HEK293T (cell line): ENCODE measurements at regions not wholly inside any gene's neighbourhood (a gene's known extent, or its start where the extent isn't known, plus 50 kb on each side); places are given as distances from the start of the nearest gene placed in this dataset.
A peak's percentile ranks its signal among the peaks of the same experiment; 100 is the strongest.
"Not testable (repeated sequence)": the region's sequence is repeated elsewhere in the genome, so short reads cannot be mapped to it uniquely, and the experiment has no call there.

ENCODE experiments used
- CTCF ChIA-PET: fragments of 350-600 bp; formaldehyde crosslinking; extraction: SDS; loops from one replicate; lab custom pipeline; 2021; ENCODE audit warnings: antibody characterized with exemption, inconsistent platforms; lab: Yijun Ruan, JAX
- POLR2A ChIA-PET: fragments of 350-600 bp; formaldehyde crosslinking; extraction: SDS; loops from one replicate; lab custom pipeline; 2020; ENCODE audit warnings: antibody characterized with exemption, inconsistent platforms; lab: Yijun Ruan, JAX
- DNase-seq: peaks from one replicate; pipeline ENCODE4 v3.0.0; 2012; ENCODE audit warnings: mixed read lengths; ENCODE audit errors: extremely low spot score
- ARNT ChIP-seq: fragments of 450-650 bp; IDR thresholded peaks from 2 replicates; pipeline ENCODE4 v1.6.1; 2017; ENCODE audit warnings: mild to moderate bottlenecking
- BHLHE40 ChIP-seq: fragments of 450-650 bp; IDR thresholded peaks from 2 replicates; pipeline ENCODE4 v1.6.1; 2016; ENCODE audit warnings: mild to moderate bottlenecking, moderate library complexity, borderline replicate concordance
- CTBP1 ChIP-seq: fragments of 450-650 bp; IDR thresholded peaks from 2 replicates; pipeline ENCODE4 v1.6.1; 2016; ENCODE audit warnings: borderline replicate concordance
- ELF4 ChIP-seq: fragments of 450-650 bp; IDR thresholded peaks from 2 replicates; pipeline ENCODE4 v1.6.1; 2017; ENCODE audit warnings: antibody characterized with exemption
- FOXA1 ChIP-seq: fragments of 450-650 bp; IDR thresholded peaks from 2 replicates; pipeline ENCODE4 v1.6.1; 2016; ENCODE audit warnings: mild to moderate bottlenecking
- FOXK2 ChIP-seq: fragments of 450-650 bp; IDR thresholded peaks from 2 replicates; pipeline ENCODE4 v1.6.1; 2016; ENCODE audit warnings: mild to moderate bottlenecking
- FOXM1 ChIP-seq: fragments of 450-650 bp; IDR thresholded peaks from 2 replicates; pipeline ENCODE4 v1.6.1; 2017; ENCODE audit warnings: mild to moderate bottlenecking, borderline replicate concordance
- HDGF ChIP-seq: fragments of 450-650 bp; IDR thresholded peaks from 2 replicates; pipeline ENCODE4 v1.6.1; 2017; ENCODE audit warnings: antibody characterized with exemption, borderline replicate concordance
- L3MBTL2 ChIP-seq: fragments of 450-650 bp; conservative IDR thresholded peaks from 2 replicates; pipeline ENCODE4 v1.6.1; 2016; ENCODE audit warnings: mild to moderate bottlenecking
- LEF1 ChIP-seq: fragments of 450-650 bp; IDR thresholded peaks from 2 replicates; pipeline ENCODE4 v1.6.1; 2017; ENCODE audit warnings: mild to moderate bottlenecking, borderline replicate concordance
- NFRKB ChIP-seq: fragments of 450-650 bp; IDR thresholded peaks from 2 replicates; pipeline ENCODE4 v1.6.1; 2016; ENCODE audit warnings: mild to moderate bottlenecking, moderate library complexity
- SP1 ChIP-seq: fragments of 450-650 bp; IDR thresholded peaks from 2 replicates; pipeline ENCODE4 v1.6.1; 2017
- SUZ12 ChIP-seq: fragments of 450-650 bp; IDR thresholded peaks from 2 replicates; pipeline ENCODE4 v1.6.1; 2016; ENCODE audit warnings: mild to moderate bottlenecking
- TARDBP ChIP-seq: fragments of 450-650 bp; IDR thresholded peaks from 2 replicates; pipeline ENCODE4 v1.6.1; 2016
- ZNF384 ChIP-seq: fragments of 450-650 bp; IDR thresholded peaks from 2 replicates; pipeline ENCODE4 v1.6.1; 2016
- TF ChIP-seq, protein P1 (sequence below): fragments of 450-650 bp; IDR thresholded peaks from 2 replicates; pipeline ENCODE4 v1.6.1; 2016

DNA sequence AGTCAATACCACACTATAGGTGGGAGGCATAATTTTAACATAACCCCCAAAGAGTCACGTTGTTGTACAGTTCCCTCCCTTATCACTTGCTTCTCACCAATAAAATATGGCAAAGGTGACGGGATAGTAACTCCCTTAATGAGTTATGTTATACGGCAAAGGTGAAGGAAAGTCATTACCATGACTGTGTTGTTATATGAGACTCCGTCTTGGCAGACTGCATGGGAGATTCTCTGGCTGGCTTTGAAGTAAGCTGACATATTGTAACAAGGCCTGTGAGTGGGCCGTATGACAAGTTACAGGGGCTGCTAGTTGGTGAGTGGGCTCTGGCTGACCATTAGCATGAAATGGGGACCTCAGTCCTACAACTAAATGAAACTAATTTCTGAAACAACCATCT lies 366.4 kb upstream of the FTMT start:
- CTCF ChIA-PET: no interaction called here
- no peak for TF ChIP-seq HDGF
- no peak for TF ChIP-seq SP1
- no peak for TF ChIP-seq TARDBP
- no peak for TF ChIP-seq ZNF384
- no peak for TF ChIP-seq LEF1
- TF ChIP-seq FOXA1: no peak
- TF ChIP-seq FOXK2: no peak
- no peak for TF ChIP-seq ELF4
- no peak for TF ChIP-seq L3MBTL2
- no peak for TF ChIP-seq SUZ12
- no peak for TF ChIP-seq ARNT
- TF ChIP-seq, protein P1, sequence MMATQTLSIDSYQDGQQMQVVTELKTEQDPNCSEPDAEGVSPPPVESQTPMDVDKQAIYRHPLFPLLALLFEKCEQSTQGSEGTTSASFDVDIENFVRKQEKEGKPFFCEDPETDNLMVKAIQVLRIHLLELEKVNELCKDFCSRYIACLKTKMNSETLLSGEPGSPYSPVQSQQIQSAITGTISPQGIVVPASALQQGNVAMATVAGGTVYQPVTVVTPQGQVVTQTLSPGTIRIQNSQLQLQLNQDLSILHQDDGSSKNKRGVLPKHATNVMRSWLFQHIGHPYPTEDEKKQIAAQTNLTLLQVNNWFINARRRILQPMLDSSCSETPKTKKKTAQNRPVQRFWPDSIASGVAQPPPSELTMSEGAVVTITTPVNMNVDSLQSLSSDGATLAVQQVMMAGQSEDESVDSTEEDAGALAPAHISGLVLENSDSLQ: no peak
- TF ChIP-seq NFRKB: no peak
- no peak for TF ChIP-seq BHLHE40
- POLR2A ChIA-PET: no interaction called here

DNA sequence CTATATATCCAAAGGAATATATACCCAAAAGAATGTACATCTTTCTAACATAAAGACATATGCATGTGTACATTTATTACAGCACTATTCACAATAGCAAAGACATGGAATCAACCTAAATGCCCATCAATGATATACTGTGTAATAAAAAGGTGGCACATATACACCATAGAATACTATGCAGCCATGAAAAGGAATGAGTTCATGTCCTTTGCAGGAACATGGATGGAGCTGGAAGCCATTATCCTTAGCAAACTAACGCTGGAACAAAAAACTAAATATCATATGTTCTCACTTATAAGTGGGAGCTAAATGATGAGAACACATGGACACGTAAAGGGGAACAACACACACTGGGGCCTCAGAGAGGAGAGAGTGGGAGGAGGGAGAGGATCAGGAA lies 365.7 kb upstream of the FTMT start:
- DNase-seq, POLR2A ChIA-PET, CTCF ChIA-PET: not testable (repeated sequence)

More for the DNA sequence above, 366.4 kb upstream of the FTMT start:
- DNase-seq: no peak

DNA sequence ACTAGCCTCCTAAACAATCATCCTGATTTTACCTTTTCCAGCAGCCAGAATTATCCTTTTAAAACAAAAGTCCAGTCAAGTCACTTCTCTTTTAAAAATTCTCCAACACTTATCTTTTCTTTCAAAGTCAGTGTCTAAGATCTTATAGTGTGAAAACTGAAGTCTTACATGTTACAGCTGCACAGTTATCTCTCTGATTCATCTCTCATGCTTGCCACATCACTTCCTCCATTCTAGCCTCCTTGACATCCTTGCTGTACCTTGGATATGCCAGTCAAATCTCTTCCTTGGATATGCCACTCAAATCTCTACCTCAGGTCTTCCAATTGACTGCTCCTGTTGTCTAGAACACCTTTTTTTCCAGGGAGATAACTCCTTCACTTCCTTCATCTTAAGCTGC lies 361.7 kb upstream of the FTMT start:
- CTCF ChIA-PET: interaction anchor here (0.5 kb wide), 1 partner anchor 1187 kb away, joined by 3 read pairs; no protein-coding TSS in a partner anchor
- no peak for TF ChIP-seq FOXK2
- no peak for TF ChIP-seq CTBP1
- TF ChIP-seq ZNF384: no peak
- TF ChIP-seq, protein P1: no peak
- no peak for TF ChIP-seq LEF1
- TF ChIP-seq ARNT: no peak
- TF ChIP-seq FOXA1: no peak
- no peak for DNase-seq
- POLR2A ChIA-PET: no interaction called here

DNA sequence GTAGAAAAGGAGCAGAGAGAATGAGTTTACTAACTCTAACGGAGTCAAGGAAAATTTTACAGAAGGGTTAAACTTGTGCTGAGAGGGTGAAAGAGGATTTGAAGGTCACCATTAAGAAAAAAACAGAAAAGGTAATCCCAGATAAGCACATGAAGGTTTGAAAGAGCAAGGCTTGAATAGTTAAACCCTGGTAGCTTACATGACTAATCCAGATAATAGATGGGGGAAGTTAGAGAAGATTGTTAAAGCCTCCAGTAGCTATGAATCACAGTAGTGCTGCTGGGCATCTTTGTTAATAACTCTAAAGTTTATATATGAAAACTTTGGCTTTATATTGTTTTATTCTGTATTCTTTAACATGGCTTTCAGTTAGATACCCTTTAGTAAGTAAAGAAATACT lies 354.5 kb upstream of the FTMT start:
- ChIA-PET POLR2A (no interaction called here), CTCF (no interaction called here)
- TF ChIP-seq FOXM1 (no peak), NFRKB (no peak), LEF1 (no peak), HDGF (no peak), ELF4 (no peak)
- DNase-seq: no peak

DNA sequence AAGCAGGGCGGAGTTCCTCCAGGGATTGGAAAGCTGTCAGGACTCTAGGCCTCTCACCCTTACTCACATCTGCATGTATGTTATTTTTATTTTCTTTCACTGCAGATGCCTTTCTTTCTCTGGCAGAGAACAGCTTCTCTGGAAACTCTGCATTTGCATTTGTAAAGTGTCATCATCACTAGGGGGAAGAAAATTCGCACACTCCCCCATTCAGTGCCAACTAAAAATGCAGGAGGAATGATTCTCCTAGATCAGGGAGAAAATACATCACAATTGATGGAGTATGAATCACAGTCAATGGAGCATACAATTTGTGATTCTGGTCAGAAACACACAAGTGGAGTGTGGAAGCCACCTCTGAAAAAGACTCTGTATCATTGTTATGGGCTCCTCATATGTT lies 351.4 kb upstream of the FTMT start:
- TF ChIP-seq ARNT (no peak), ZNF384 (no peak), SP1 (no peak), SUZ12 (no peak), L3MBTL2 (no peak), ELF4 (no peak), FOXM1 (no peak), FOXK2 (no peak), FOXA1 (no peak)
- TF ChIP-seq, protein P1: no peak
- DNase-seq: no peak
- ChIA-PET CTCF (no interaction called here), POLR2A (no interaction called here)

DNA sequence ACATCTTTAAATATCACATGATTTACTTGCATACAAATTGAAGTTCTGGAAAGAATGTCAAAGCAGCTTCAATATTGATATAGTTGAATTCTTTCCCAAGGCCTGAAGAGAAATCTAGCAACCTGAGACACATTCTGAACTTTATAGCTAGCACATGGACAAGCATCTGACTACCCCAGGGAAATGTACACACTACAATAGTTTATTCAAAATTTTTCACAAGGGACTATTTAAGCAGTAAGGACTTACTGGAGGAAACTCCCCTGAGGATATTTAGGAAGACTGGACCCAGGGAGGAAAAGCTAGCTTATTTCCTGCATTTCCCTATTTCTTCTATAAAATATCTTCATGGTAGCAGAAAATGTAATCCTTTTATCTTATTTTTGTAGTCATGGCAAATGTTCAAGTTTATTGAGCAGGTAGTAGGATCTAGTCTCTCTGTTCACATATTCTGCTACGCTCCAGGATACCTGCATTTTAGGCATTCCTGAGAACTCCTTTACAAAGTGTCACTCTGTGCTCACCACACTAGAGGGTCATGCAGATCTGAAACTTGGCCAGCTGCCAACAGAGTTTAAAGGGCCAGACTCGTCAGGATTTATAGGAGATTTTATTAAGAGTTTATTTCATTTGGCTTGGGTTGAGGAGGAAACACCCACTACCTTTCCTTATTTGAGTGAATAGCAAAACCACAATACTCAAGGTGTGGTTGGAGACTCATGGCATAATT lies 348.4 kb upstream of the FTMT start:
- DNase-seq: peak; percentile 34
- CTCF ChIA-PET: interaction anchor here (0.6 kb wide), 1 partner anchor 336 kb away, joined by 3 read pairs; no protein-coding TSS in a partner anchor
- TF ChIP-seq NFRKB (no peak), SP1 (no peak), ZNF384 (no peak), ELF4 (no peak), ARNT (no peak), L3MBTL2 (no peak)
- TF ChIP-seq, protein P1: no peak
- POLR2A ChIA-PET: no interaction called here

DNA sequence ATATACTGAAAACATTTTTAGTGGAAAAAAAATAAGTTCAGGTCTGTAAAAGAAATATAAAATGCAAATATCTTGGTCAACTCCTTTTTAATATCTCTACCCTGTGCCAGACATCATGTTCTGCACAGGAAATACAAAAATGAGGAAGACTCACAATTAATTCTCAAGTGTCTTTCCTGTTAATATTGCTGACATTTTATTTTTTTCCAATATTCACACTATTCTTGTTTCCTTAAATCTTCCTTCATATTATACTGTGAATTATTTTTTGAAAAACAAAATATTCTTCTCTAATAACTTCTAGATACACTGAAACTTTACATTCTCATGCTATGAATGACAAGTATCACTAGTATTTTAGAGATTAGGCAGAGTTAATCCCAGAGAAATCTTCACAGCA lies 334.7 kb upstream of the FTMT start:
- ChIA-PET POLR2A (no interaction called here), CTCF (no interaction called here)
- TF ChIP-seq FOXM1 (no peak), FOXK2 (no peak), ZNF384 (no peak), LEF1 (no peak), L3MBTL2 (no peak), SUZ12 (no peak), FOXA1 (no peak), ELF4 (no peak), ARNT (no peak), CTBP1 (no peak), BHLHE40 (no peak), SP1 (no peak), NFRKB (no peak), TARDBP (no peak), HDGF (no peak)
- TF ChIP-seq, protein P1: no peak
- DNase-seq: no peak
